ENCODE measurements at regions not wholly inside any gene's neighbourhood (a gene's known extent, or its start where the extent isn't known, plus 50 kb on each side); places are given as distances from the start of the nearest gene placed in this dataset.

GRCh38 chr6:139778688-139779087 lies 404.2 kb upstream of the CITED2 start:
- no peak for DNase-seq

- DNase-seq = no peak
These were observed 403.7 kb upstream of the CITED2 start for GRCh38 chr6:139778106-139778505.

GRCh38 chr6:139777202-139777970 lies 402.9 kb upstream of the CITED2 start:
- DNase-seq = no peak

- DNase-seq = no peak
These were observed 401.6 kb upstream of the CITED2 start for GRCh38 chr6:139776041-139776440.

GRCh38 chr6:139768196-139768595 lies 393.7 kb upstream of the CITED2 start:
- DNase-seq = no peak

GRCh38 chr6:139766796-139767195 lies 392.3 kb upstream of the CITED2 start:
- DNase-seq = no peak

GRCh38 chr6:139765825-139766285 lies 391.4 kb upstream of the CITED2 start:
- no peak for DNase-seq

GRCh38 chr6:139764498-139764986 lies 390.1 kb upstream of the CITED2 start:
- DNase-seq = no peak

- DNase-seq = no peak
These were observed 389.2 kb upstream of the CITED2 start for GRCh38 chr6:139763468-139764210.

GRCh38 chr6:139762587-139763031 lies 388.2 kb upstream of the CITED2 start:
- DNase-seq = no peak

- no peak for DNase-seq
These were observed 385.7 kb upstream of the CITED2 start for GRCh38 chr6:139760128-139760527.

- DNase-seq = no peak
These were observed 384.6 kb upstream of the CITED2 start for GRCh38 chr6:139759086-139759485.

- DNase-seq = no peak
These were observed 383.8 kb upstream of the CITED2 start for GRCh38 chr6:139758209-139758611.

GRCh38 chr6:139757784-139758183 lies 383.3 kb upstream of the CITED2 start:
- no peak for DNase-seq

GRCh38 chr6:139756381-139756780 lies 381.9 kb upstream of the CITED2 start:
- no peak for DNase-seq

GRCh38 chr6:139754898-139755775 lies 380.7 kb upstream of the CITED2 start:
- DNase-seq = no peak

GRCh38 chr6:139753198-139753861 lies 378.9 kb upstream of the CITED2 start:
- no peak for DNase-seq

- no peak for DNase-seq
These were observed 377.6 kb upstream of the CITED2 start for GRCh38 chr6:139752086-139752485.

- no peak for DNase-seq
These were observed 376.7 kb upstream of the CITED2 start for GRCh38 chr6:139751179-139751578.

- no peak for DNase-seq
These were observed 374.1 kb upstream of the CITED2 start for GRCh38 chr6:139748353-139749146.

GRCh38 chr6:139747154-139747553 lies 372.7 kb upstream of the CITED2 start:
- DNase-seq = no peak

GRCh38 chr6:139744891-139745290 lies 370.4 kb upstream of the CITED2 start:
- DNase-seq = no peak

Measured in NCI-H2029 (cell line).